GM23338 (cell line): ENCODE measurements at regions not wholly inside any gene's neighbourhood (a gene's known extent, or its start where the extent isn't known, plus 50 kb on each side); places are given as distances from the start of the nearest gene placed in this dataset.

Source experiments
- ATAC-seq: fragments of 200-7000 bp; cut with Tn5 transposase; 3 replicates; pipeline ENCODE4 v1.9.1; 2020
- DNase-seq: peaks from one replicate; pipeline ENCODE4 v3.0.0-alpha.2; 2015; ENCODE audit warnings: low spot score
- H2AFZ ChIP-seq: fragments of 200-600 bp; sonication (generic); 2 replicates; pipeline ENCODE4 v1.8.0; 2016; ENCODE audit warnings: antibody characterized with exemption, mild to moderate bottlenecking, moderate library complexity
- H3F3A ChIP-seq: fragments of 200-600 bp; sonication (generic); replicated peaks from 2 replicates; pipeline ENCODE4 v1.8.0; 2017; ENCODE audit warnings: antibody characterized with exemption, mixed run types, low read depth
- H3K27ac ChIP-seq: fragments of 200-600 bp; sonication (generic); 2 replicates; pipeline ENCODE4 v1.6.1; 2016; ENCODE audit warnings: low read depth
- H3K27me3 ChIP-seq: fragments of 200-600 bp; sonication (generic); 2 replicates; pipeline ENCODE4 v1.8.0; 2016; ENCODE audit warnings: mild to moderate bottlenecking, mixed run types, moderate library complexity; ENCODE audit not compliant: insufficient read depth
- H3K36me3 ChIP-seq: fragments of 200-600 bp; sonication (generic); 2 replicates; pipeline ENCODE4 v1.8.0; 2016; ENCODE audit warnings: mild to moderate bottlenecking; ENCODE audit not compliant: insufficient read depth
- H3K4me1 ChIP-seq: fragments of 200-600 bp; sonication (generic); 2 replicates; pipeline ENCODE4 v1.8.0; 2016; ENCODE audit warnings: mild to moderate bottlenecking, moderate library complexity; ENCODE audit not compliant: insufficient read depth
- H3K4me2 ChIP-seq: fragments of 200-600 bp; sonication (generic); 2 replicates; pipeline ENCODE4 v1.7.1; 2017; ENCODE audit warnings: mixed run types
- H3K4me3 ChIP-seq: fragments of 200-600 bp; sonication (generic); 2 replicates; pipeline ENCODE4 v1.6.1; 2016; ENCODE audit warnings: mixed run types
- H3K79me2 ChIP-seq: fragments of 200-600 bp; sonication (generic); replicated peaks from 2 replicates; pipeline ENCODE4 v1.8.0; 2017; ENCODE audit warnings: mild to moderate bottlenecking; ENCODE audit not compliant: insufficient read depth
- H3K9me2 ChIP-seq: fragments of 200-600 bp; sonication (generic); 2 replicates; pipeline ENCODE4 v1.8.0; 2017; ENCODE audit not compliant: insufficient read depth
- H4K20me1 ChIP-seq: fragments of 200-600 bp; sonication (generic); replicated peaks from 2 replicates; pipeline ENCODE4 v1.8.0; 2017; ENCODE audit warnings: mild to moderate bottlenecking; ENCODE audit not compliant: insufficient read depth
- H3K27ac Mint-ChIP-seq: 2 replicates; pipeline ENCODE4 v1.8.0; 2020; ENCODE audit warnings: inconsistent platforms, mild to moderate bottlenecking, moderate library complexity, mixed read lengths
- H3K27me3 Mint-ChIP-seq: 3 replicates; pipeline ENCODE4 v1.8.0; 2022; ENCODE audit warnings: low read depth, mild to moderate bottlenecking, moderate library complexity, mixed read lengths, inconsistent platforms; ENCODE audit not compliant: insufficient read depth, poor library complexity
- H3K36me3 Mint-ChIP-seq: 3 replicates; pipeline ENCODE4 v1.8.0; 2021; ENCODE audit warnings: low read depth, mild to moderate bottlenecking, inconsistent platforms, moderate library complexity, mixed read lengths
- H3K4me1 Mint-ChIP-seq: 3 replicates; pipeline ENCODE4 v1.8.0; 2020; ENCODE audit warnings: mild to moderate bottlenecking, inconsistent platforms, mixed read lengths
- H3K4me3 Mint-ChIP-seq: 3 replicates; pipeline ENCODE4 v1.8.0; 2021; ENCODE audit warnings: moderate library complexity, mild to moderate bottlenecking, inconsistent platforms, mixed read lengths
- H3K9me3 Mint-ChIP-seq: 3 replicates; pipeline ENCODE4 v1.8.0; 2020; ENCODE audit warnings: moderate library complexity, mild to moderate bottlenecking, inconsistent platforms, mixed read lengths
- CREB1 ChIP-seq: fragments of 250-450 bp; sonication (Bioruptor Pico); IDR thresholded peaks from 2 replicates; pipeline ENCODE4 v1.5.0; 2020; ENCODE audit warnings: low read depth, mild to moderate bottlenecking, moderate library complexity
- EZH2 ChIP-seq: fragments of 200-600 bp; sonication (generic); IDR thresholded peaks from one replicate; pipeline ENCODE4 v1.8.0; 2017; ENCODE audit warnings: antibody characterized with exemption, mild to moderate bottlenecking, low read depth; ENCODE audit not compliant: unreplicated experiment
- EZH2phosphoT487 ChIP-seq: fragments of 200-600 bp; sonication (generic); IDR thresholded peaks from one replicate; pipeline ENCODE4 v1.8.1; 2018; ENCODE audit warnings: antibody characterized with exemption; ENCODE audit not compliant: unreplicated experiment
- JUNB ChIP-seq: IDR thresholded peaks from one replicate; pipeline ENCODE4 v1.6.1; 2016; ENCODE audit warnings: antibody characterized with exemption; ENCODE audit not compliant: unreplicated experiment
- NANOG ChIP-seq: IDR thresholded peaks from 2 replicates; pipeline ENCODE4 v1.6.1; 2016; ENCODE audit warnings: antibody characterized with exemption, borderline replicate concordance
- POLR2AphosphoS5 ChIP-seq: IDR thresholded peaks from 2 replicates; pipeline ENCODE4 v1.6.1; 2016; ENCODE audit warnings: antibody characterized with exemption, low read depth
- STAT1 ChIP-seq: IDR thresholded peaks from one replicate; pipeline ENCODE4 v1.6.1; 2016; ENCODE audit warnings: antibody characterized with exemption; ENCODE audit not compliant: unreplicated experiment
- ZNF114 ChIP-seq: fragments of 250-450 bp; sonication (Bioruptor Pico); IDR thresholded peaks from 2 replicates; pipeline ENCODE4 v1.5.0; 2020; ENCODE audit warnings: mild to moderate bottlenecking, moderate library complexity
- ZNF331 ChIP-seq: fragments of 250-450 bp; sonication (Bioruptor Pico); IDR thresholded peaks from 2 replicates; pipeline ENCODE4 v1.5.0; 2020; ENCODE audit warnings: low read depth, mild to moderate bottlenecking, moderate library complexity
- TF ChIP-seq, protein P1 (sequence below), 2 experiments: fragments of 200-600 bp in 1 of 2; sonication (generic) in 1 of 2; conservative IDR thresholded peaks; 2 replicates each; pipeline versions ENCODE4 v1.5.1 to v1.6.1; 2016 to 2017; ENCODE audit warnings: antibody characterized with exemption in 2 of 2, low read depth in 2 of 2, mild to moderate bottlenecking in 2 of 2, moderate library complexity in 1 of 2
- TF ChIP-seq, protein P2 (sequence below): IDR thresholded peaks from one replicate; pipeline ENCODE4 v1.6.1; 2018; ENCODE audit warnings: antibody characterized with exemption; ENCODE audit not compliant: unreplicated experiment
- TF ChIP-seq, protein P3 (sequence below): IDR thresholded peaks from 2 replicates; pipeline ENCODE4 v1.6.1; 2016; ENCODE audit warnings: antibody characterized with exemption

DNA sequence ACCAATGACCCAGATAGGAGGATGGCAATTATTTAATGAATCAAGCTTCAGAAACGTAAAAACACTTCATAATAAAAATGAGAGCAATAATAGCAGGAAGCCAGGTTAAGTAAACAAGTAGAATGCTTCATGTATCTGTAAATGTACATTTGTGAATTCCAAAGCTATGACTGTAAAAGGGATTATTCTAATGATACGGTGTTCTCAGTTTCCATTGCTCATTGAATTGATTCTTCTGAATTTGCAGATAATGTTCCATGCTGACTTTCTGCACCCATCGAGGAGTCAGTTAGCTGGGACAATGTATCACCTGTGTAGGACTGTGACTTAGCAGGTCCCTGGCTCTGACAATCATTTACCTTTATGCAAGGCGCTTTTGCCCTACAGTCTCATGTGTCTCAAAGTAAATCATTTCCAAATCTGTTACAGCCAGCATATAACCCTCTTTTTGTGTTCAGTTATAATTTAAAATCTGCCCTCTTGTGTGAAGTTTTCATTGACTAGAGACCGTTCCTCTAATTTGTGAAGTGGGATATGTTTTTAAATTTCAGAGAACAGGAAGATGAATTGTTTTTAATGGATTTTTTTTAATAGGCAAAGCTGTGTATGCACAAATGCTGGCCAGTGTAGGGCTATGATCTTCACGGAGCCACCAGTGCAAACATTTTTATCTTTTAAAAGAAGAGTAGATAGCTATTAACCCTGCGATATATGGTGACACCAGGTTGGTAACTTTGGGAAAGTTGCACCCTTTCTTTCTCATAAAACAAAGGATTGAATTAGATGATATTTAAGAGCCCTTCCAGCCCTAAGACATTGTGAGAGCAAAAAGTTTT, 267.1 kb downstream of the KLF5 start:
- H4K20me1 ChIP-seq = no peaks in the 10 kb centered on the region
- 0 out of 2 replicates have a peak, but pooled peaks cover 5% of the 10 kb centered on the region for H3K4me1 ChIP-seq
- no peaks in the 10 kb centered on the region for H3K79me2 ChIP-seq
- Mint-ChIP-seq H3K36me3 (no peaks in the 10 kb centered on the region), H3K4me3 (no peak overlapping the region), H3K4me1 (peaks cover 8% of the 10 kb centered on the region; the same call in 2 of the 3 replicates), H3K27ac (no peak overlapping the region), H3K9me3 (no peaks in the 10 kb centered on the region), H3K27me3 (no peaks in the 10 kb centered on the region)
- no peak overlapping the region for H3K27ac ChIP-seq
- H3K9me2 ChIP-seq = no peaks in the 10 kb centered on the region
- no peaks in the 10 kb centered on the region for H3K27me3 ChIP-seq
- no peak overlapping the region for H2AFZ ChIP-seq
- no peak for ATAC-seq
- H3K4me3 ChIP-seq = no peak overlapping the region
- DNase-seq = no peak
- H3F3A ChIP-seq = no peaks in the 10 kb centered on the region
- no peak overlapping the region for H3K4me2 ChIP-seq
- TF ChIP-seq ZNF331 (CRISPR knock-in tag) (no peak), ZNF114 (no peak), NANOG (no peak), JUNB (no peak), POLR2AphosphoS5 (no peak)
- no peaks in the 10 kb centered on the region for H3K36me3 ChIP-seq

DNA sequence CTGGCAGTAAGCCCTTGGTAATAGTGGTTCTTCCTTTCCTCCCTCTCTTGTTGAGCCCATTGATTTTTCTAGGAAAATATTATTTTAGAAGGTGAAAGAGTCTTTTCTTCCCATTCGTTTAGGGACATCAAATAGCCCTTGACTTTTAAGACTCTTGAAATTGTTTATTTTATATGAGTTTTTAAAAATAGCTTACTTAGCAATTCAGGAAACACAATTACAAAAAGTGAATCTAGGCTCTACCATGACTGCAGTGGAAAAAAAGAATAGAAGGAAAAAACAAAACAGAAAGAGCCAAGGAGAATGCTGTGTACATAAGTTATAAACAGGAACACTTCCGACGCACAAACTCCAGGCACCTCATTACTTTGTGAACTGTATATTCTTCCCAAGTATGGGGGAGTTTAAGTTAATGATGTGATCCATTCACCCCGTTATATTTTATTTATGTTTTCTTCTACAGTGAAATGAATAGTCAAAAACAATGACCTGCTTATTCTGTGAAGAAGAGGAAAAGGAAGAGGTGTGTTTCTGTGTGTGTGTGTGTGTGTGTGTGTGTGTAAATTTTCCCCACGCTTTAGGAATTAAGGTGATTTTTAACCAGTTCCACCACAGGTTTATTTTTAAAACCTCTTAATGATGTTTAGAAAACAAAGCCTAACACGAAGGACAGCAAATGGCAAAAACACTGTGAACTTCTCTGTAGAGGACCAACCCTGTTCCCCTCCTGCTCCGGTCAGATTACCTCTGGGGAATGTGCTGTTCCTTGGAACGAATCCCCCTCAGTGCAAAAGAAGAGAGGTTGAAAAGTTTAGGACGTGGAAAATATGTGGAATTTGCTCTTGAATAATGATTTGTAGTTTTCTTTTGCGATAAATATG, 266.3 kb downstream of the KLF5 start:
- Histone ChIP-seq H4K20me1 (no peaks in the 10 kb centered on the region), H3K27ac (no peak overlapping the region), H3K4me2 (no peak overlapping the region), H3K9me2 (no peaks in the 10 kb centered on the region), H3K4me3 (no peak overlapping the region), H3K36me3 (no peaks in the 10 kb centered on the region), H3K79me2 (no peaks in the 10 kb centered on the region), H3K4me1 (0 out of 2 replicates have a peak, but pooled peaks cover 5% of the 10 kb centered on the region), H3K27me3 (no peaks in the 10 kb centered on the region), H2AFZ (no peak overlapping the region), H3F3A (no peaks in the 10 kb centered on the region)
- Mint-ChIP-seq H3K4me3 (no peak overlapping the region), H3K36me3 (no peaks in the 10 kb centered on the region), H3K27ac (no peak overlapping the region), H3K27me3 (no peaks in the 10 kb centered on the region), H3K9me3 (no peaks in the 10 kb centered on the region), H3K4me1 (peaks cover 8% of the 10 kb centered on the region; the same call in 2 of the 3 replicates)
- ATAC-seq (no peak), DNase-seq (no peak)
- TF ChIP-seq NANOG (no peak), EZH2phosphoT487 (no peak), POLR2AphosphoS5 (no peak), ZNF331 (CRISPR knock-in tag) (no peak), CREB1 (CRISPR knock-in tag) (no peak), ZNF114 (no peak), STAT1 (no peak), JUNB (no peak), EZH2 (no peak)
- TF ChIP-seq, protein P1, sequence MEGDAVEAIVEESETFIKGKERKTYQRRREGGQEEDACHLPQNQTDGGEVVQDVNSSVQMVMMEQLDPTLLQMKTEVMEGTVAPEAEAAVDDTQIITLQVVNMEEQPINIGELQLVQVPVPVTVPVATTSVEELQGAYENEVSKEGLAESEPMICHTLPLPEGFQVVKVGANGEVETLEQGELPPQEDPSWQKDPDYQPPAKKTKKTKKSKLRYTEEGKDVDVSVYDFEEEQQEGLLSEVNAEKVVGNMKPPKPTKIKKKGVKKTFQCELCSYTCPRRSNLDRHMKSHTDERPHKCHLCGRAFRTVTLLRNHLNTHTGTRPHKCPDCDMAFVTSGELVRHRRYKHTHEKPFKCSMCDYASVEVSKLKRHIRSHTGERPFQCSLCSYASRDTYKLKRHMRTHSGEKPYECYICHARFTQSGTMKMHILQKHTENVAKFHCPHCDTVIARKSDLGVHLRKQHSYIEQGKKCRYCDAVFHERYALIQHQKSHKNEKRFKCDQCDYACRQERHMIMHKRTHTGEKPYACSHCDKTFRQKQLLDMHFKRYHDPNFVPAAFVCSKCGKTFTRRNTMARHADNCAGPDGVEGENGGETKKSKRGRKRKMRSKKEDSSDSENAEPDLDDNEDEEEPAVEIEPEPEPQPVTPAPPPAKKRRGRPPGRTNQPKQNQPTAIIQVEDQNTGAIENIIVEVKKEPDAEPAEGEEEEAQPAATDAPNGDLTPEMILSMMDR (conservative IDR thresholded peaks at IDR 0.05; ENCODE audit: low read depth in 2 of 2) = no peak
- TF ChIP-seq, protein P2, sequence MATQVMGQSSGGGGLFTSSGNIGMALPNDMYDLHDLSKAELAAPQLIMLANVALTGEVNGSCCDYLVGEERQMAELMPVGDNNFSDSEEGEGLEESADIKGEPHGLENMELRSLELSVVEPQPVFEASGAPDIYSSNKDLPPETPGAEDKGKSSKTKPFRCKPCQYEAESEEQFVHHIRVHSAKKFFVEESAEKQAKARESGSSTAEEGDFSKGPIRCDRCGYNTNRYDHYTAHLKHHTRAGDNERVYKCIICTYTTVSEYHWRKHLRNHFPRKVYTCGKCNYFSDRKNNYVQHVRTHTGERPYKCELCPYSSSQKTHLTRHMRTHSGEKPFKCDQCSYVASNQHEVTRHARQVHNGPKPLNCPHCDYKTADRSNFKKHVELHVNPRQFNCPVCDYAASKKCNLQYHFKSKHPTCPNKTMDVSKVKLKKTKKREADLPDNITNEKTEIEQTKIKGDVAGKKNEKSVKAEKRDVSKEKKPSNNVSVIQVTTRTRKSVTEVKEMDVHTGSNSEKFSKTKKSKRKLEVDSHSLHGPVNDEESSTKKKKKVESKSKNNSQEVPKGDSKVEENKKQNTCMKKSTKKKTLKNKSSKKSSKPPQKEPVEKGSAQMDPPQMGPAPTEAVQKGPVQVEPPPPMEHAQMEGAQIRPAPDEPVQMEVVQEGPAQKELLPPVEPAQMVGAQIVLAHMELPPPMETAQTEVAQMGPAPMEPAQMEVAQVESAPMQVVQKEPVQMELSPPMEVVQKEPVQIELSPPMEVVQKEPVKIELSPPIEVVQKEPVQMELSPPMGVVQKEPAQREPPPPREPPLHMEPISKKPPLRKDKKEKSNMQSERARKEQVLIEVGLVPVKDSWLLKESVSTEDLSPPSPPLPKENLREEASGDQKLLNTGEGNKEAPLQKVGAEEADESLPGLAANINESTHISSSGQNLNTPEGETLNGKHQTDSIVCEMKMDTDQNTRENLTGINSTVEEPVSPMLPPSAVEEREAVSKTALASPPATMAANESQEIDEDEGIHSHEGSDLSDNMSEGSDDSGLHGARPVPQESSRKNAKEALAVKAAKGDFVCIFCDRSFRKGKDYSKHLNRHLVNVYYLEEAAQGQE = no peak
- TF ChIP-seq, protein P3, sequence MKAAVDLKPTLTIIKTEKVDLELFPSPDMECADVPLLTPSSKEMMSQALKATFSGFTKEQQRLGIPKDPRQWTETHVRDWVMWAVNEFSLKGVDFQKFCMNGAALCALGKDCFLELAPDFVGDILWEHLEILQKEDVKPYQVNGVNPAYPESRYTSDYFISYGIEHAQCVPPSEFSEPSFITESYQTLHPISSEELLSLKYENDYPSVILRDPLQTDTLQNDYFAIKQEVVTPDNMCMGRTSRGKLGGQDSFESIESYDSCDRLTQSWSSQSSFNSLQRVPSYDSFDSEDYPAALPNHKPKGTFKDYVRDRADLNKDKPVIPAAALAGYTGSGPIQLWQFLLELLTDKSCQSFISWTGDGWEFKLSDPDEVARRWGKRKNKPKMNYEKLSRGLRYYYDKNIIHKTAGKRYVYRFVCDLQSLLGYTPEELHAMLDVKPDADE = no peak
